PC-3 (cell line): ENCODE measurements at regions not wholly inside any gene's neighbourhood (a gene's known extent, or its start where the extent isn't known, plus 50 kb on each side); places are given as distances from the start of the nearest gene placed in this dataset.

Experiments
- EZH2 ChIP-seq: fragments of 300-600 bp; sonication (generic); IDR thresholded peaks from one replicate; pipeline ENCODE4 v1.6.1; 2017; ENCODE audit warnings: antibody characterized with exemption, mild to moderate bottlenecking, low read length; ENCODE audit not compliant: unreplicated experiment
- TF ChIP-seq, protein P1 (sequence below): fragments of 300-600 bp; sonication (generic); conservative IDR thresholded peaks from 2 replicates; pipeline ENCODE4 v1.5.1; 2017; ENCODE audit warnings: antibody characterized with exemption, low read depth, mild to moderate bottlenecking, low read length

DNA sequence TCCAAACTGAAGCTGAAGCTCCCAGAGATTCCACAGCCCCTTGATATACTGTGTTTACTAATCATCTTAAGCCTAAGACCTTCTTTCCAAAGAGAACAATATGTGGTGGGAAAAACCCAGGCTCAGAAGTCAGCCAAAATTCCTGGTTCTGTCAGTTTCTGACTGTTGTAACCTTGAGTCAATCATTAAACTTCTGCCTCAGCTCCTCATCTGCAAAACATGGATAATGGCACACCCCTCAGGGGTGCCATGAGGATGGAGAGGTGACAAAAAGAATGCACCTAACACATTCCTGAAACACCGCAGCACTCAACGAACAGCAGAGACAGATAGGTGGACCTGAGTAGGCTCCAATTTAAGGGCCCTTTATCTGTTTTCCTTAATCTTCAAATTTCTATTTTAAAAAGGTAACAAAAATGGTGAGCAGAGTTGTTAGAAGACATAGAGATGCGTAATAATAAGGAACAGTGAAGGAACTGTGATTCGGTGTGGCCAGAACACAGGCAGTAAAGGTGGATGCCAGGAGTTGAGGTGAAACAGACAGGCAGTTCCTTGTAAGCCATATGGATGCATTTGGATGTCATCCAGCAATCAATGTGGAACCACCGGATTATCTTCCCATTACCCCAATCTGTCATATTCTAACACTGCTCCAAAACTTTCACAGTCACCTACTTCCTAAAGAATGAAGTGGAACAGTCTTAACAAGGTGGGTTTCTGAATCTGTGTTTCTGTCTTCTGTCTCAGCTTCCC, 56.6 kb upstream of the DOCK9 start:
- no peak for TF ChIP-seq EZH2
- TF ChIP-seq, protein P1, sequence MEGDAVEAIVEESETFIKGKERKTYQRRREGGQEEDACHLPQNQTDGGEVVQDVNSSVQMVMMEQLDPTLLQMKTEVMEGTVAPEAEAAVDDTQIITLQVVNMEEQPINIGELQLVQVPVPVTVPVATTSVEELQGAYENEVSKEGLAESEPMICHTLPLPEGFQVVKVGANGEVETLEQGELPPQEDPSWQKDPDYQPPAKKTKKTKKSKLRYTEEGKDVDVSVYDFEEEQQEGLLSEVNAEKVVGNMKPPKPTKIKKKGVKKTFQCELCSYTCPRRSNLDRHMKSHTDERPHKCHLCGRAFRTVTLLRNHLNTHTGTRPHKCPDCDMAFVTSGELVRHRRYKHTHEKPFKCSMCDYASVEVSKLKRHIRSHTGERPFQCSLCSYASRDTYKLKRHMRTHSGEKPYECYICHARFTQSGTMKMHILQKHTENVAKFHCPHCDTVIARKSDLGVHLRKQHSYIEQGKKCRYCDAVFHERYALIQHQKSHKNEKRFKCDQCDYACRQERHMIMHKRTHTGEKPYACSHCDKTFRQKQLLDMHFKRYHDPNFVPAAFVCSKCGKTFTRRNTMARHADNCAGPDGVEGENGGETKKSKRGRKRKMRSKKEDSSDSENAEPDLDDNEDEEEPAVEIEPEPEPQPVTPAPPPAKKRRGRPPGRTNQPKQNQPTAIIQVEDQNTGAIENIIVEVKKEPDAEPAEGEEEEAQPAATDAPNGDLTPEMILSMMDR, result no peak
